GM13976 (cell line): ENCODE measurements at regions not wholly inside any gene's neighbourhood (a gene's known extent, or its start where the extent isn't known, plus 50 kb on each side); places are given as distances from the start of the nearest gene placed in this dataset.

Source experiments
- DNase-seq: peaks from one replicate; pipeline ENCODE4 v3.0.0; 2012; ENCODE audit warnings: low spot score
- in situ Hi-C: fragments of 300-500 bp; cut with MboI; formaldehyde crosslinking; loops from one replicate; pipeline ENCODE4 v1.12.0; 2022; ENCODE audit warnings: low sequenced_read_pairs, mixed read lengths, inconsistent platforms; ENCODE audit not compliant: unreplicated experiment
- TF ChIP-seq, protein P1 (sequence below): IDR thresholded peaks from 2 replicates; pipeline ENCODE4 v1.5.1; 2012; ENCODE audit warnings: borderline replicate concordance, mild to moderate bottlenecking; ENCODE audit not compliant: insufficient read depth; ENCODE audit errors: extremely low read depth, missing control alignments, control extremely low read depth

DNA sequence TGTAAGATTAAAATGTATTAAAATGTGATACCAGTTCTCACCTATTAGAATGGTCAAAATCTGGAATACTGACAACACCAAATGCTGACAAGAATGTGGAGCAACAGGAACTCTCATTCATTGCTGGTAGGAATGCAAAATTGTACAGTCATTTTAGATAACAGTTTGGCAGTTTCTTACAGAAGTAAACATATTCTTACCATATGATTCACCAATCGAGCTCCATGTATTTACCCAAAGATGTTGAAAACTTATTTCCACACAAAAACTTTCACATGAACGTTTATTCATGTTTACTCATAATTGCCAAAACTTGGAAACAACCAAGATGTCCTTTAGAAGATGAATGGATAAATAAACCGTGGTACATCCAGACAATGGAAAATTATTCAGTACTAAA, 1193.5 kb upstream of the ACVR2A start:
- in situ Hi-C loops = no loop called here
- no peak for DNase-seq
- TF ChIP-seq, protein P1, sequence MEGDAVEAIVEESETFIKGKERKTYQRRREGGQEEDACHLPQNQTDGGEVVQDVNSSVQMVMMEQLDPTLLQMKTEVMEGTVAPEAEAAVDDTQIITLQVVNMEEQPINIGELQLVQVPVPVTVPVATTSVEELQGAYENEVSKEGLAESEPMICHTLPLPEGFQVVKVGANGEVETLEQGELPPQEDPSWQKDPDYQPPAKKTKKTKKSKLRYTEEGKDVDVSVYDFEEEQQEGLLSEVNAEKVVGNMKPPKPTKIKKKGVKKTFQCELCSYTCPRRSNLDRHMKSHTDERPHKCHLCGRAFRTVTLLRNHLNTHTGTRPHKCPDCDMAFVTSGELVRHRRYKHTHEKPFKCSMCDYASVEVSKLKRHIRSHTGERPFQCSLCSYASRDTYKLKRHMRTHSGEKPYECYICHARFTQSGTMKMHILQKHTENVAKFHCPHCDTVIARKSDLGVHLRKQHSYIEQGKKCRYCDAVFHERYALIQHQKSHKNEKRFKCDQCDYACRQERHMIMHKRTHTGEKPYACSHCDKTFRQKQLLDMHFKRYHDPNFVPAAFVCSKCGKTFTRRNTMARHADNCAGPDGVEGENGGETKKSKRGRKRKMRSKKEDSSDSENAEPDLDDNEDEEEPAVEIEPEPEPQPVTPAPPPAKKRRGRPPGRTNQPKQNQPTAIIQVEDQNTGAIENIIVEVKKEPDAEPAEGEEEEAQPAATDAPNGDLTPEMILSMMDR = no peak

DNA sequence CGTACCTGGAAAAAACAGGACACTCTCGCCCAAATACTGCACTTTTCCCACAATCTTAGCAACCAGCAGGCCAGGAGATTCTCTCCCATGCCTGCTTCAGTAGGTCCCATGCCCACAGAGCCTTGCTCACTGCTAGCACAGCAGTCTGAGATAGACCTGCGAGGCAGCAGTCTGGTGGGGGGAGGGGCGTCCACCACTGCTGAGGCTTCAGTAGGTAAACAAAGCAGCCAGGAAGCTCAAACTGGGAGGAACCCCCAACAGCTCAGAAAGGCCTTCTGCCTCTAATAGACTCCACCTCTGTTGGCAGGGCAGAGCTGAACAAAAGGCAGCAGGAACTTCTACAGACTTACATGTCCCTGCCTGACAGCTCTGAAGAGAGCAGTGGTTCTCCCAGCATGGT, 1202.8 kb upstream of the ACVR2A start:
- in situ Hi-C loops = no loop called here
- TF ChIP-seq, protein P1 = no peak
- DNase-seq = no peak

DNA sequence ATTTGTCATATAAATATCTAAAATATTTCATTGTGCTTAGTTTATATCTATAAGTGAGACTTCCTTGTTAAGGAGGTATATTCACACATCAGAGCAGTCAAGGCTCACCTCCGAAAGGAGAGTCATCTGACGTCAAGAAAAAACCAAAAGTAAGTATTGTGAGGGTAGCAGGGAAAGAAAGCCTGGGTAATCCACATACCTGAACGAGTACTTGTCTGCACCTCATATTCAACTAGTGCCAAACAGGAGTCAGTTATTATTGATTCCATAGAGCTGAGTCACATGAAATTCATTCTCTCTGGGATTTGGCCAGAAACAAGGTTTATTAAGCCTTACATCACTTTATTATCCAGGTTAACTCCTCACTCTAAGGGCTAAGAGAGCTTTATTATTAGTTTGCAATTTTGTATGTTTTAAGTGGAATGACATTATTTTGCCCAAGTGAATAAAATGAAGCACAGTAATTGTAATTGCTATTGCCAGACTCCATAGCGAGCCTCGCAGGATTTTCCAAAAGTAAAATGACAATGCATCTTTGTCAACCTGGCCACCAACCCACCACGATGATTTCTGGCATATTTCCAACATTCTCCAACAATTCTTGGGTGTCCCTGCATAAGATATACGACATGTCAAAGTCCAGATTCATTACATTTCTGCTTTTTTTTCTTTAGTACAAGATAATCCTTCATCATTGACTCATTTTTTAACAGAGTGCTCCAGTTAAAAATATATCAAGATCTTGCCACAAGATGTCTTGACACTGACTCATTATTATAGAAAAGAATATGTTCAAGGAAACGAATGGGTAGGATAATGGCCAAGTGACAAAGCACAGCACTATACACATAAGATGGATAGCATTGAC, 1210.4 kb upstream of the ACVR2A start:
- DNase-seq = no peak
- in situ Hi-C loops = no loop called here
- TF ChIP-seq, protein P1 = no peak

DNA sequence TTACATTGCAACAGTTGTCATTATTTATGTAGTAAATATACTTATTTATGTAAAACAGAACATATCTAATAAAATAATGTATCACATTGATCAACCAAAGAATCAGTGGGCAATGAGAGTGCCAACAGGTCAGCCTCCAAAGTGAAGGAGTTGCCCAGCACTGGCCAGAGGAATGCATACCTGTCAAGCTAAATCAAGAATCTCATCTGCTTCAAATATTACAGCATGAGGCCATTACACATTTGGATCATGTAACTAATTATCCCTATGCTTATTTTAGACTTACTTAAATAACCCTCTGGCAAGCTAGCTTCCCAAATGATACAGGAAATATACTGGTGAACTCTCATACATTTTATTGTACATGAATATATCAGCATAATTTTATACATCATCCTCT, 1211.7 kb upstream of the ACVR2A start:
- TF ChIP-seq, protein P1 = no peak

DNA sequence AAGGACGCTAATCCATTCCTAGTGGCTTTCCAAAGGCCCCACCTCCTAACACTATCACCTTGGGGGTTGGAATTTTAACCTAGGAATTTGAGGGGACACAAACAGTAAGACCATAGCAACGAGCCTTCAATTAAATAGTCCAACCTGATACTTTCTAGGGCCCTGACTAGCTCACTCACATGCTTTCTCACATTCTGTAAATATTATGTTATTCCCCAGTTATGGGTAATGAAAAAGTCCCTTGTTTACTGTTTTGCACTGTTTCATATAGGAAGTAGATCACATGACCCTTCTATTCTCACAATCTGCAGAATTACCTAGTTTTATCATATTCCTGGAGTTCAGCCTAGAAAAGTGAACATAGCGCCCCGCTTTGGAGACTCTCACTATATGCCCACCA, 1212.1 kb upstream of the ACVR2A start:
- in situ Hi-C loops = no loop called here
- TF ChIP-seq, protein P1 = no peak
- DNase-seq = no peak

More for the DNA sequence above, 1211.7 kb upstream of the ACVR2A start:
- DNase-seq = no peak
- in situ Hi-C loops = no loop called here

DNA sequence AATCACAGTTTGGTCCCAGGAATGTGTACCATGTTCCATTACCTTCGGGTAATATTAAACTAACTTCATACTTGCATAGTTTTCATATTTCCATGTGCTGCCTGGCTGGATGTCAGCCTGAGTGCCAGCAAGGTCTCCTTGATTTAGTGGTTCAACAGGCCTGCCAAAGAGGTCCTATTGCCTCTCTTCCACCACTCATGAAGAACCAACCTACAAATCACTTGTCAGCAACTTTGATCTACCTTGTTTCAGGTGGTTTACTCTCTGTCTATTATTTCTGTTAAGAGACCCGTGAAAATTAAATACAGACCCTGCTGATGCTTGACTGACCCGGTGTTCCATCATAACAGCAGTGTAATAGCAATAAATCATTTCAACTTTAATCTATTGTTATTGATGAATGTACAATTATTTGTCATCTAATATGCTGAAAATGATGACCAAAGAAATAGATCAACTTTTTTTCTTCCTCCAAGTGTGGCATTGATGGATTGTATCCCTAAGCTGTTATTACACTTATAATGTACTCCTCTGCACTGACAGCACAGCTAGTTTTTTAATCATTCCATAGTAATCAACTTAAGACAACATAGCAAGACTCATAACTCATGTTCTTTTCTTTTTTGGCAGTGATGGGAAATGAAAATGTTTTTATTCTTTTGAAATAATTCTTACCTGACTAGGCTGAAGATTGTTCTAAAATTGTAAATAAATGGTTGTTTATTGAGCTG, 1220.2 kb upstream of the ACVR2A start:
- TF ChIP-seq, protein P1 = no peak
- in situ Hi-C loops = no loop called here
- DNase-seq = no peak
